HEK293T (cell line): ENCODE measurements at regions not wholly inside any gene's neighbourhood (a gene's known extent, or its start where the extent isn't known, plus 50 kb on each side); places are given as distances from the start of the nearest gene placed in this dataset.

ENCODE experiments used
- BHLHE40 ChIP-seq: fragments of 450-650 bp; IDR thresholded peaks from 2 replicates; pipeline ENCODE4 v1.6.1; 2016; ENCODE audit warnings: mild to moderate bottlenecking, moderate library complexity, borderline replicate concordance
- ELF4 ChIP-seq: fragments of 450-650 bp; IDR thresholded peaks from 2 replicates; pipeline ENCODE4 v1.6.1; 2017; ENCODE audit warnings: antibody characterized with exemption
- FOXM1 ChIP-seq: fragments of 450-650 bp; IDR thresholded peaks from 2 replicates; pipeline ENCODE4 v1.6.1; 2017; ENCODE audit warnings: mild to moderate bottlenecking, borderline replicate concordance
- HDGF ChIP-seq: fragments of 450-650 bp; IDR thresholded peaks from 2 replicates; pipeline ENCODE4 v1.6.1; 2017; ENCODE audit warnings: antibody characterized with exemption, borderline replicate concordance
- LEF1 ChIP-seq: fragments of 450-650 bp; IDR thresholded peaks from 2 replicates; pipeline ENCODE4 v1.6.1; 2017; ENCODE audit warnings: mild to moderate bottlenecking, borderline replicate concordance
- NFRKB ChIP-seq: fragments of 450-650 bp; IDR thresholded peaks from 2 replicates; pipeline ENCODE4 v1.6.1; 2016; ENCODE audit warnings: mild to moderate bottlenecking, moderate library complexity
- SP1 ChIP-seq: fragments of 450-650 bp; IDR thresholded peaks from 2 replicates; pipeline ENCODE4 v1.6.1; 2017
- ZNF384 ChIP-seq: fragments of 450-650 bp; IDR thresholded peaks from 2 replicates; pipeline ENCODE4 v1.6.1; 2016

DNA sequence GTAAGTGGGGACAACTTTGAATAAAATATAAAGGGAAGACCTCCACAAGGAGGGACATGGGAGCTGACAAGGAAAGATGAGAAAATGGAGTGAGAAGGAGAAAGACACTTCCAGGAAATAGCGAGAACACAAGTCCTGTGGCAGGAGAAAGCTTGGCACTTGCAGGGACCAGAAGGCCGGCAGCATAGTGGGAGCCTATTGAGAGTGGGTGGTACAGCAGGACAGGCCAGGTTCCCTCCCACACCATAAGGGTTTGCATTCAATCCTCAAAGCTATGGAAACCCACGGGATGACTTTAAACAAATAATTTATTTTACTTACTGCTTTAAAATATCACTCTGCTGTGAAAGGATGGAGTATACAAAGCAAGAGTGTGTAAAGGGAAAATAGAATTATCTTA is 173.2 kb upstream of the ELL2 start:
- TF ChIP-seq FOXM1 = no peak
- TF ChIP-seq ELF4 = no peak
- no peak for TF ChIP-seq BHLHE40
- no peak for TF ChIP-seq NFRKB
- no peak for TF ChIP-seq SP1
- TF ChIP-seq ZNF384 = no peak
- no peak for TF ChIP-seq HDGF
- TF ChIP-seq LEF1 = no peak
